ENCODE measurements at regions not wholly inside any gene's neighbourhood (a gene's known extent, or its start where the extent isn't known, plus 50 kb on each side); places are given as distances from the start of the nearest gene placed in this dataset.
"Not testable (repeated sequence)": the region's sequence is repeated elsewhere in the genome, so short reads cannot be mapped to it uniquely, and the experiment has no call there.

DNA sequence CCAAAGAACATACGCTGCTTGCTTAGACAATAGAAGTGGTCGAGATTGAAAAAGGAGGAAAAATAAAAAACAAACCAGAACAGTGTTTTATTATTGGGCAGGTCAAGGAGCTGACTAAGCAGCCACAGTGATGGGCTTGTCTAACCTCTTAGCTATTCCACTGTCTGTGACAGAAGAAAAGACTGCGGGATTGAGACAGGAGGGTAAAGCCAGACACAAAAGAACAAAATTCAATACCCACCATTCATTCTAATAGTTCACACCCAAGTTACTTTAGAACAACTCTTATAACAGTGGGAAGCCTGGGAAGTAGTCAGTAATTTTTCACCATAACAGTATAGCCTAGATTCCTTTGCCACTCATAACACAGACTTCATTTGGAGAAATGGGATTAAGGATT is 435.4 kb downstream of the MFSD1 start:
- no peak for DNase-seq

DNA sequence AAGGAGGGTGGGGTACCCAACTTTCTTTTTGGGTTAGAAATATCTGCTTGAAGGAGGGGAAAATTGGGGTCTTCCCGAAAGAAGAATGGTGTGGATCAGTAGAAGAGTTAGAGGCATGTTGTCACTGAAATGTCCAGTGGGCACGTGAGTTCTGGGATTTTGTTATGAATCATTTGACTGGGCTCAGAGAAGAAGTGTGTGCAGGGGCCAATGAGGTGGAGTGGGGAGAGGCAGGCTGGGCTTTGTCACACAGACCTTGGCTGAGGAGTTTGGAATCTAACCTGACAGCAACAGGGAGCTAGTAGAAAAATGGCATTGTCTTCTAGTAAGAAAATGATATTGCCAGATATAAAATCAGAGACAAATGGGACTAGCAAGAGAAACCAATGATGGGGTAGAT is 436.8 kb downstream of the MFSD1 start:
- DNase-seq, result no peak

DNA sequence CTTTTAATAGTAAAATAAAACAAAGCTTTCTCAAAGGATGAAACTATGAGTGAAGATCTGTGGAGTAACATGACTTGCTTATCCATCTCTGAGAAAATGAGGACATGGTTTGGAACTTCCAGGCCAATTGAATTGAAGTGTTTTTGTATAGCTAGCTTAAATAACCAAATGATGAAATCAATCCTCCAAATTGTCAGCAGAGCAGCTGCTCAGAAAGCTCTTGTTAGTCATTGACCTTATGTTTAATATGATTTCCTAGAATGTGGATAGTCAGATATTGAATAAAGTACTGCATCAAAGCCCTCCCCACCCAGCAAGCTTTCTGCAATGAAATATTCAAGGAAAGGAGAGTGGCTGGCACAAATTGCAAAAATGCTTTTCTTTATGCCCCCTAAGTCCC is 437.2 kb downstream of the MFSD1 start:
- DNase-seq, result no peak

DNA sequence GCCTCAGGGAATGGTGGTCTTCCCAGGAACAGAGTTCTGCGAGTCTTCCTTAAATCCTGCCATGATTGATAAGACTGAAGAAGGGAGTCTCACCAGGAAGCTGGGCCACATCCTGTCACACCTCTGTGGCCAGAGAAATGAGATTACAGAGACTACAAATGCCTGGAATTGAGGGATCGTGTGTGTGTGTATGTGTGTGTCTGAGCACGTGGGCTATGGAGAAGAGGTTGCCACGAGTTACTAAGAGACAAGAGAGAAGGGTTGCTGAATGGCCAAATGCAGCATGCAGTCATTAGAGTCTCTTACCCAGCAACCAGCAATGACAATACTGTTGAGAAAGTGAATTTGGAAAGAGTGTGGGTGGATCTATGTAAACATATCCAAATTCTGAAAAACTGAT is 443.1 kb downstream of the MFSD1 start:
- no peak for DNase-seq

GRCh38 chr3:159245871-159246270 is 444.0 kb downstream of the MFSD1 start:
- DNase-seq, result no peak

DNA sequence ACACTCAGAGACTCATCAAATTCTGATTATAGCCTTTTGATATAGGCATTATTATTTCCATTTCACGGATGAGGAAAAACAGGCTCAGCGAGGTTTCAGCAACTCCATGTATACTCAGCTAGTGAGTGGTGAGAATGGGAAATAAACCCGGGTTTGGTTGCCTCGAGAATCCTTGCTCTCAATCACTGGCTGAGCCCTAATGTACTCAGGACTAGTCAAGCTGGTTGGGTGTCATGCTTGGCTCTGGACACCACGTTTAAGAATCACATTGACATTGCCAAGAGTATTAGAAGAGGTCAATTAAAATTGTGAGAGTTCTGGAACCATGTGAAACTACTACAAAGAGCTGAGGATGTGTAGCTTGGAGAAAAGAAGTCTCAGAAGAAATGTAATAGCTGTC is 444.5 kb downstream of the MFSD1 start:
- no peak for DNase-seq

DNA sequence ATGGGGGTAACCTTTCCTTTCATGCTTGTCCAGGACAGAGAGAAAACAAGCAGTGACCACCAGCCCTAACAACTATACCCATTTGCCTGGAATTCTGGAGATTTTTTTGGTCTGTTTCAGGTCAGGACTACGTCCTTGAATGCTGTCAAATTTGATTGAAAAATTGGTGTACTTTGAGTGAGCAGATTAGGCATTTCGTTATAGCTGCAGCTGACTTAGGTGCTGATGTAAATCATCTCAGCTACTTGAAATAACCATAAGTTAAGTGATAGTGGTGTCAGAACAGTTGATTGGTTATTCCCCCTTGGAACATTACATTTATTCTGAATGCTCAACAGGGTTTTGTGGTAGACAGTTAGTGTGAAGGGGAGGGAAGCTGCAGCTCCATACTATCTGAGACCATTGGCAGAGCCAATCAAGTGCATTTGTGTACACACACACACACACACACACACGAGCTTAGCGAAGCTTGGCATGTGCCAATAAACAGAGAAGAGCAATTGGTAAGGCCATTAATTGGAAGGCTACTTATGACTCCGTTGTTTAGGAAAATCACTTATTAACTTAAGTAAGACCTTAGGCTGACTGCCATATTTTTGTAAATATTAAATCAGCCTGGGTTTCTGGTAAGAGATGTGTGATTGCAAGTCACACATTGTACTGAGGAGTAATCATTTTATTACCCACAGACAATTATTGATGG is 447.8 kb downstream of the MFSD1 start:
- no peak for DNase-seq

GRCh38 chr3:159250961-159251360 is 449.1 kb downstream of the MFSD1 start:
- DNase-seq, result no peak

- DNase-seq, result no peak
Observed at GRCh38 chr3:159252274-159252673, 450.4 kb downstream of the MFSD1 start.

DNA sequence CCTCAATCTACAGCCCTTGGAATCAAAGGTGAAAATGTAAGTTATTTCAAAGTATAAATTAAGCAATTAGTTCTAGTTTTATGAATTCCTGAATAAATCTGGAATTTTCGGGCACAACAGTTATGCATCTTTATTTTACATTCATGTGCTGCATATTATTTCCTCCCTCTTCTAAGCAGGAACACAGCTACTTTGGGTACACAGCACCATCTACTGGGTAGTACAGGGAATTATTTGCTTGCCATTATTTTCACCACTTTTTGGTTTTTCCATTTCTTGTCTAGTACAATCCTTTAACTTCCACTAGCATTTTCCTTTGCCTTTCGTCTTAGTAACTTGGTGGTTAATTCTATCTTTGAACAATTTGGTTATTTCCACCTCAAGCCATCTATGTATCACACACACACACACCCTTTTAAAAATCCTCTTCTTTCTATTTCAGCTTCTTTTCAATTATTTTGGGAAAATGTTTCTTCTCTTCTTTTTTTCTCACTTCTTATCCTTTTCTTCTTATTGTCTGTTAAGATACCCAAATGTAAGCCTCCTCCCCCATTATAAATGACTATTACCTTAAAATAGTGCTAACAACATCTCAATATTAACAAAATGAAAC is 451.0 kb downstream of the MFSD1 start:
- DNase-seq, result no peak

DNA sequence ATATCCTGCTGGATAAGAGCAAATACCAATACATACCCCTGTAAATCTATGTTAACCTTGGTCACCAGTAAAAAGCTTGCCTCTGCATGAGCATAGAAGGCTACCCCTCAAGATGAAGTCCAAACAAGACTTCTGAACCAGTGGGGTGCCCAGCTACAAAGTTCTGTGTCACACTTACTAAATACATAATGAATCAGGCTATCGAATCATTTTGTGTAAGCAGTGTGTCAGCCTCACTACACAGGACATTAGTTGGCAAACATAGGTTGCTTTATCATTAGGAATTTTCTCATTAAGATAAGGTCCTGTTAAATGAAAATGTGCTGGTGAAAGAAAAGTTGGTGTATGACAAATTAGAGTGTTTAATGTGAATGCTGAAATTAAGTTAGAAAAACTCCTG is 452.0 kb downstream of the MFSD1 start:
- no peak for DNase-seq

DNA sequence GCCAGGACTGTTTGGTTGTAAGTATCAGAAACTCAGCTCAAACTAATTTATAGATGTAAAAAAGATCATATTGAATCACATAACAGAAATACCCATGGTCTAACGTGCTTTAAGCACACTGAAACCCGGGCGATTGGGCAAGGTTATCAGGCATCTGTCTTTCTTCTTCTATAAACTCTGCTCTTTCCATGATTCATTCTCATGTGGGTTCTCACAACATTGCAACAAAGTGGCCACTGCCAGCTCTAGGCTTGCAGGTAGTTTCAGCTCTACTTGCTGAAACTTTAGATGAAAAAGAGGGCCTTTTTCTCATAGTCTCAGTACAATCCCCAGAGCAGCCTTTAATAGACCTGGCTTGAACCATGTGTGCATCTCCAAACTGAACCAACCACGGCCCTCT is 456.1 kb downstream of the MFSD1 start:
- no peak for DNase-seq

GRCh38 chr3:159258934-159259333 is 457.1 kb downstream of the MFSD1 start:
- no peak for DNase-seq

DNA sequence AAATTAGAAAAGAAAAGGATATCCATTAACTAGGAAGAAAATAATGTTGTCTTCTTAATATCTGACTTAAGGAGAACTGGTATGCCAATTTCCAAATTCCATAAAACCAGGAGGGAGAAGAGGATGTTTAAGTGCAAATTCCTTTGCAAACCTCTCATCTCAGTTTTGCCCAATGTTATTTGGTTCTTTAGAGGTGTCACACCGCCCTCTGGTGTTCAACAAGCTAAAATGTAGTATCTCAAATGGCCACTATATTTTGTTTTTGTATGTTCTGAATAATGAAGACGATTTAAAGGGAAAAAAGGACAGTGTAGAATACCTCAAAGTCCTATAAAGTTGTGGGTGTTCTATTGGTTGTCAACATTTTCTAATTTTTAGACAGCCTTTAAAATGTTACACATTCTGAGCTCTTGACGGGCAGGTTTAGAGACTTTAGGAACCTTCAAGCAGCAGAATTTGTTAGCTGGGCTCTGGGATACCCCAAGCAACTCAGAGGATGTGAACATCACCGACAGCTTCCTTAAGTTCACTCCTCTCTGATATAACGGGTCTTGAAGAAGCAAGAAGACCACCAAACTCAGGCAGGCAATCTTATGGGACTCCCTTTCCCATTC is 458.3 kb downstream of the MFSD1 start:
- DNase-seq, result peak in 3 of 14 donors; percentile 2 to 21 (median 14)

- DNase-seq, result not testable (repeated sequence)
Observed at GRCh38 chr3:159261333-159261732, 459.5 kb downstream of the MFSD1 start.

DNA sequence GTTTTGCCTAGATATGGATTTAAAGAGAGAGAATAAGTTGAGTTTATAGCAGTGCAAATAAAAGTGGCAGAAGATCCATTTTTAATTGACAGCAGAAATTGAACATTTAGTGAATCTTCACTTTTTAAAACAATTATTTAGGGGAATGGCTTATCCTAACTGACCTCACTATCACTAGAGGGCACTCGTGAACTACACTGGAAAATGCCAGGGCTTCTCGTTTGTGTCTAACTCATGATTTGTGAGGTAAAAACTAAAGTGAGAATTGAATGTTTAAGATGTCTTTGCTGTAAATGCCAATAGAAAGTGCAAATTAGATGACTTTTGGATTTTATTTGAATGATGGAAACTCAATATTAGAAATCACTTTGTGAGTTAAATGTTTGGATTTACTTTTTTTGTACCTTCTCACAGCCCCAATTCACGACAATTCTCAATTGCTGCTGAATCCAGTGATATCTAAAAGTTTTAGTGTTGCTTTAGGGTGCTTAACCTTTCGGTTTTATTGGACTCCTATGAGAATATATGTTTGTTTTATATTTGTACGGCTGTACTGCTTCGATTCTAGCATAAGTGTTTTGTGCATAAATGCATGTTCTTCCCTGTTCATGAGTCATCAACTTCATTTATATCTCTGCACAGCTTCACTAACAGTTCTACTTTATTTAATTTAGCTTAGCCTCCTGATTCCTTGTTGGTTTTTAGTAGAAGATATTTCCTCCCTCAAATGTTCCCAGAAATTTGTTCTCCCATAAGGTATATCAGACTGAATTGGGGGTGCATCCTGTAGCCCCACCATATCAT is 462.1 kb downstream of the MFSD1 start:
- peak in 2 of 14 donors; percentile 4 to 7 for DNase-seq

DNA sequence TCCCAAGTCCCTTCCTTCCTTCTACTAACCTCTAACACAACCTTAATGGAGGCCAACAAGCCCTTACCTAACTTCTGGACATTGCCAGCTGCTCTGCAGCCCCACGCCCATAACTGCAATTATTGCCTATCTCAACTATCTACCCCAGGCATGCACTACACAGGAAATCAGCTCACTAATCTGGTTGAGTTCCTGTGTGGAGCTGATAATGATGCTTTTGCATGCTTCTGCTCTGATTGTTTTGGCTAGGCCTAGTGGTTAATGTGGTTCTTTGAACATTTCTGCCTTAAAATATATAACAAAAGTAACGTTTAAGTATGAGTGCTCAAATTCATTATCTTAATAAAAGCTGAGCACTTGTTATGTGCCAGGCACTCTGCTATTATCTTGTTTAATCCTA is 463.9 kb downstream of the MFSD1 start:
- DNase-seq, result no peak

- DNase-seq, result peak in 4 of 14 donors; percentile 13 to 22 (median 17)
Observed at GRCh38 chr3:159266779-159267178, 464.9 kb downstream of the MFSD1 start.

- DNase-seq, result no peak
Observed at GRCh38 chr3:159271799-159272512, 470.1 kb downstream of the MFSD1 start.

GRCh38 chr3:159273070-159273469 is 471.2 kb downstream of the MFSD1 start:
- DNase-seq, result no peak

DNA sequence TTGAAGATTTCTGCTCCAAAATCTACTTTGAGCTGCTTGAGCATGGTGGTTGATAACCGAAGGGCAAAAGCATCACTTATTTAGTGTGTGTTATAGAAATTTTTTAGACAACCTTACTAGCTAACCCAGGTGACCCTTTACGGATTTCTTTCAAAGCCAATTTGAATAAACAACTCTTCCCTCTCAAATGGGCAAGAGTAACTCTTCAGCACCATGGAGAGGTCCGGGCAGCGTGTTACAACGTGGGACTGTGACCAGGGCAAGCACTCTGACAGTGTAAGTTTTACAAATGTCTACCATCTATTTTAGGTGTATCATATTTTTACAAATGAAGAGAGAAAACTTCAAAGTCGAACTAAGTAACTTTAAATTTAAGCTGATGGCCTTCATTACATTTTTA is 471.8 kb downstream of the MFSD1 start:
- DNase-seq, result no peak

- DNase-seq, result no peak
Observed at GRCh38 chr3:159275741-159276140, 473.9 kb downstream of the MFSD1 start.

DNA sequence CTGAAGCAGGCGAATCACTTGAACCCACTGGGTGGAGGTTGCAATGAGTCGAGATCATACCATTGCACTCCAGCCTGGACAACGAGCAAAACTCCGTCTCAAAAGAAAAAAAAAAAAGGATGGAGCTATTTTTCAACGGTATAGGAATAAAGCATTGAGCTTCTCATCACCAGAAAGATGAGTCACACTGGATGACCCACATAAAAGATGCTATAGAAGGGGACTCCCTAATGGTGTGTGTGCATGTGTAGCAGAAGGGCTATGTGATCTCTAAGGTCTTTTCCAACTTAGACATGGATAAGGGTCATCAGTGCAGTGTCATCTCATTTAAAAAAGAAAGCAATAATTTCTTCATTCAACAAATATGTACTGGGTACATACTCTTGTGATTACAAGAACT is 476.0 kb downstream of the MFSD1 start:
- DNase-seq, result no peak

Data from C1 segment of cervical spinal cord (tissue), 14 donors.